ENCODE measurements at regions not wholly inside any gene's neighbourhood (a gene's known extent, or its start where the extent isn't known, plus 50 kb on each side); places are given as distances from the start of the nearest gene placed in this dataset.

GRCh38 chr21:15932726-15933125, 202.9 kb downstream of the USP25 start:
- Mint-ChIP-seq H3K36me3 (ENCODE audit: low read depth, unreplicated experiment) (no peaks in the 10 kb centered on the region), H3K4me3 (ENCODE audit: unreplicated experiment) (no peak overlapping the region), H3K27ac (ENCODE audit: unreplicated experiment) (no peak overlapping the region), H3K4me1 (ENCODE audit: unreplicated experiment) (no peaks in the 10 kb centered on the region), H3K27me3 (ENCODE audit: unreplicated experiment) (no peaks in the 10 kb centered on the region), H3K9me3 (ENCODE audit: unreplicated experiment) (no peaks in the 10 kb centered on the region)
- no peak for DNase-seq (ENCODE audit: low spot score)
- TF ChIP-seq CTCF (IDR thresholded peaks at IDR 0.05; ENCODE audit: unreplicated experiment) = no peak

GRCh38 chr21:15935530-15935929, 205.7 kb downstream of the USP25 start:
- Mint-ChIP-seq H3K36me3 (ENCODE audit: low read depth, unreplicated experiment) (no peaks in the 10 kb centered on the region), H3K27me3 (ENCODE audit: unreplicated experiment) (no peaks in the 10 kb centered on the region), H3K9me3 (ENCODE audit: unreplicated experiment) (no peaks in the 10 kb centered on the region), H3K4me1 (ENCODE audit: unreplicated experiment) (no peaks in the 10 kb centered on the region), H3K4me3 (ENCODE audit: unreplicated experiment) (no peak overlapping the region), H3K27ac (ENCODE audit: unreplicated experiment) (no peak overlapping the region)
- no peak for TF ChIP-seq CTCF (IDR thresholded peaks at IDR 0.05; ENCODE audit: unreplicated experiment)
- DNase-seq (ENCODE audit: low spot score) = no peak

GRCh38 chr21:15943009-15943666, 213.4 kb downstream of the USP25 start:
- H3K27ac Mint-ChIP-seq (ENCODE audit: unreplicated experiment) = no peak overlapping the region
- no peak for TF ChIP-seq CTCF (IDR thresholded peaks at IDR 0.05; ENCODE audit: unreplicated experiment)
- H3K36me3 Mint-ChIP-seq (ENCODE audit: low read depth, unreplicated experiment) = no peaks in the 10 kb centered on the region
- no peaks in the 10 kb centered on the region for H3K27me3 Mint-ChIP-seq (ENCODE audit: unreplicated experiment)
- no peaks in the 10 kb centered on the region for H3K9me3 Mint-ChIP-seq (ENCODE audit: unreplicated experiment)
- no peak for DNase-seq (ENCODE audit: low spot score)
- H3K4me1 Mint-ChIP-seq (ENCODE audit: unreplicated experiment) = no peaks in the 10 kb centered on the region
- H3K4me3 Mint-ChIP-seq (ENCODE audit: unreplicated experiment) = no peak overlapping the region

- no peaks in the 10 kb centered on the region for H3K27me3 Mint-ChIP-seq (ENCODE audit: unreplicated experiment)
- H3K27ac Mint-ChIP-seq (ENCODE audit: unreplicated experiment) = no peak overlapping the region
- H3K4me1 Mint-ChIP-seq (ENCODE audit: unreplicated experiment) = no peaks in the 10 kb centered on the region
- TF ChIP-seq CTCF (IDR thresholded peaks at IDR 0.05; ENCODE audit: unreplicated experiment) = no peak
- no peak for DNase-seq (ENCODE audit: low spot score)
- no peak overlapping the region for H3K4me3 Mint-ChIP-seq (ENCODE audit: unreplicated experiment)
- H3K9me3 Mint-ChIP-seq (ENCODE audit: unreplicated experiment) = no peaks in the 10 kb centered on the region
- H3K36me3 Mint-ChIP-seq (ENCODE audit: low read depth, unreplicated experiment) = peaks cover 4% of the 10 kb centered on the region
Measured at GRCh38 chr21:15947677-15948076, 217.9 kb downstream of the USP25 start.

GRCh38 chr21:15953551-15954116, 223.9 kb downstream of the USP25 start:
- TF ChIP-seq CTCF (IDR thresholded peaks at IDR 0.05; ENCODE audit: unreplicated experiment) = no peak
- no peak overlapping the region for H3K27ac Mint-ChIP-seq (ENCODE audit: unreplicated experiment)
- no peaks in the 10 kb centered on the region for H3K4me1 Mint-ChIP-seq (ENCODE audit: unreplicated experiment)
- peaks cover 6% of the 10 kb centered on the region for H3K36me3 Mint-ChIP-seq (ENCODE audit: low read depth, unreplicated experiment)
- no peak overlapping the region for H3K4me3 Mint-ChIP-seq (ENCODE audit: unreplicated experiment)
- no peaks in the 10 kb centered on the region for H3K27me3 Mint-ChIP-seq (ENCODE audit: unreplicated experiment)
- DNase-seq (ENCODE audit: low spot score) = no peak
- peaks cover 4% of the 10 kb centered on the region for H3K9me3 Mint-ChIP-seq (ENCODE audit: unreplicated experiment)
